GM23248 (cell line): ENCODE measurements at regions not wholly inside any gene's neighbourhood (a gene's known extent, or its start where the extent isn't known, plus 50 kb on each side); places are given as distances from the start of the nearest gene placed in this dataset.

Experiments
- DNase-seq: peaks from one replicate; pipeline ENCODE4 v3.0.0-alpha.2; 2015
- H2AFZ ChIP-seq: fragments of 200-600 bp; sonication (generic); 2 replicates; pipeline ENCODE4 v1.6.1; 2016; ENCODE audit warnings: antibody characterized with exemption
- H3F3A ChIP-seq: fragments of 200-600 bp; sonication (generic); 2 replicates; pipeline ENCODE4 v1.6.1; 2016; ENCODE audit warnings: mild to moderate bottlenecking, antibody characterized with exemption, mixed run types; ENCODE audit not compliant: insufficient read depth
- H3K27ac ChIP-seq: fragments of 200-600 bp; sonication (generic); 2 replicates; pipeline ENCODE4 v1.5.1; 2016; ENCODE audit warnings: mild to moderate bottlenecking
- H3K27me3 ChIP-seq: fragments of 200-600 bp; sonication (generic); replicated peaks from 2 replicates; pipeline ENCODE4 v1.6.1; 2016; ENCODE audit warnings: mild to moderate bottlenecking; ENCODE audit not compliant: insufficient read depth
- H3K36me3 ChIP-seq: fragments of 200-600 bp; sonication (generic); 2 replicates; pipeline ENCODE4 v1.6.1; 2016; ENCODE audit warnings: low read depth, mild to moderate bottlenecking
- H3K4me1 ChIP-seq: fragments of 200-600 bp; sonication (generic); 2 replicates; pipeline ENCODE4 v1.6.1; 2016; ENCODE audit warnings: mild to moderate bottlenecking; ENCODE audit not compliant: insufficient read depth
- H3K4me2 ChIP-seq: fragments of 200-600 bp; sonication (generic); one replicate; pipeline ENCODE4 v1.6.1; 2016; ENCODE audit warnings: mild to moderate bottlenecking; ENCODE audit not compliant: unreplicated experiment
- H3K4me3 ChIP-seq: fragments of 200-600 bp; sonication (generic); 2 replicates; pipeline ENCODE4 v1.5.1; 2016; ENCODE audit warnings: mild to moderate bottlenecking
- H3K79me2 ChIP-seq: fragments of 200-600 bp; sonication (generic); 2 replicates; pipeline ENCODE4 v1.6.1; 2016; ENCODE audit warnings: mild to moderate bottlenecking; ENCODE audit not compliant: insufficient read depth
- H3K9ac ChIP-seq: fragments of 200-600 bp; sonication (generic); 2 replicates; pipeline ENCODE4 v1.6.1; 2016; ENCODE audit warnings: mild to moderate bottlenecking
- H3K9me2 ChIP-seq: fragments of 200-600 bp; sonication (generic); 2 replicates; pipeline ENCODE4 v1.6.1; 2016; ENCODE audit warnings: mixed run types, mild to moderate bottlenecking, moderate library complexity; ENCODE audit not compliant: insufficient read depth
- H3K9me3 ChIP-seq: fragments of 200-600 bp; sonication (generic); one replicate; pipeline ENCODE4 v1.6.1; 2017; ENCODE audit warnings: low read depth
- H4K20me1 ChIP-seq: fragments of 200-600 bp; sonication (generic); 2 replicates; pipeline ENCODE4 v1.6.0; 2016; ENCODE audit not compliant: insufficient read depth
- EZH2 ChIP-seq: fragments of 200-600 bp; sonication (generic); IDR thresholded peaks from 2 replicates; pipeline ENCODE4 v1.6.1; 2018; ENCODE audit warnings: antibody characterized with exemption, mild to moderate bottlenecking; ENCODE audit not compliant: insufficient read depth, poor library complexity, severe bottlenecking
- EZH2phosphoT487 ChIP-seq: fragments of 200-600 bp; sonication (generic); IDR thresholded peaks from 2 replicates; pipeline ENCODE4 v1.6.1; 2018; ENCODE audit warnings: antibody characterized with exemption, moderate library complexity, mild to moderate bottlenecking, low read depth; ENCODE audit not compliant: insufficient read depth
- WGBS, 2 experiments: methylation state at CpG; one replicate each; pipeline ENCODE4 v1.1.6; 2015 to 2017; ENCODE audit warnings: low lambda C conversion rate in 2 of 2, low coverage in 1 of 2; ENCODE audit errors: missing lambda C conversion rate in 2 of 2; 5-methylcytosine and 5-hydroxymethylcytosine counted together
- in situ Hi-C: fragments of 300-500 bp; cut with MboI; formaldehyde crosslinking; loops from 2 replicates; pipeline ENCODE4 v1.15.0; 2020

GRCh38 chr5:96257904-96258303 lies 175.1 kb downstream of the PCSK1 start:
- H3K79me2 ChIP-seq, result peaks cover 8% of the 10 kb centered on the region
- no peaks in the 10 kb centered on the region for H3K9me3 ChIP-seq
- peak overlapping the region; percentile 66 for H3K4me2 ChIP-seq
- no peaks in the 10 kb centered on the region for H3K9me2 ChIP-seq
- peak overlapping the region; percentile 1; the same call in 1 of the 2 replicates for H3K9ac ChIP-seq
- H3K4me1 ChIP-seq, result peaks cover 72% of the 10 kb centered on the region
- in situ Hi-C loops, result no loop called here
- 13 to 26% methylated on average over 2 of the region's 2 CpGs for WGBS, 2 experiments
- DNase-seq, result peak; percentile 89
- H3F3A ChIP-seq, result peaks cover 58% of the 10 kb centered on the region
- no peaks in the 10 kb centered on the region for H3K36me3 ChIP-seq
- peak overlapping the region; percentile 13; the same call in 1 of the 2 replicates for H3K4me3 ChIP-seq
- no peak for TF ChIP-seq EZH2
- no peak for TF ChIP-seq EZH2phosphoT487
- H2AFZ ChIP-seq, result no peak overlapping the region
- H3K27ac ChIP-seq, result peak overlapping the region; percentile 81
- no peaks in the 10 kb centered on the region for H4K20me1 ChIP-seq
- H3K27me3 ChIP-seq, result no peaks in the 10 kb centered on the region

GRCh38 chr5:96256795-96257470 lies 176.1 kb downstream of the PCSK1 start:
- peak; percentile 94 for DNase-seq
- H3K27ac ChIP-seq, result peak overlapping the region; percentile 81
- peaks cover 58% of the 10 kb centered on the region for H3F3A ChIP-seq
- no peak for TF ChIP-seq EZH2
- TF ChIP-seq EZH2phosphoT487, result no peak
- in situ Hi-C loops, result no loop called here
- peaks cover 11% of the 10 kb centered on the region for H3K79me2 ChIP-seq
- no peak overlapping the region for H3K4me3 ChIP-seq
- H4K20me1 ChIP-seq, result no peaks in the 10 kb centered on the region
- 12 to 16% methylated on average over 5 of the region's 5 CpGs for WGBS, 2 experiments
- no peaks in the 10 kb centered on the region for H3K9me3 ChIP-seq
- H3K36me3 ChIP-seq, result no peaks in the 10 kb centered on the region
- peak overlapping the region; percentile 15 for H3K4me2 ChIP-seq
- H3K27me3 ChIP-seq, result no peaks in the 10 kb centered on the region
- peaks cover 79% of the 10 kb centered on the region for H3K4me1 ChIP-seq
- no peaks in the 10 kb centered on the region for H3K9me2 ChIP-seq
- no peak overlapping the region for H2AFZ ChIP-seq
- peak overlapping the region; percentile 1; the same call in 1 of the 2 replicates for H3K9ac ChIP-seq

GRCh38 chr5:96254980-96255691 lies 177.9 kb downstream of the PCSK1 start:
- in situ Hi-C loops, result no loop called here

GRCh38 chr5:96253140-96253539 lies 179.9 kb downstream of the PCSK1 start:
- TF ChIP-seq EZH2phosphoT487 (no peak), EZH2 (no peak)
- Histone ChIP-seq H3K9ac (no peak overlapping the region), H3K27ac (peak overlapping the region; percentile 11), H4K20me1 (no peaks in the 10 kb centered on the region), H3F3A (peaks cover 47% of the 10 kb centered on the region), H3K9me2 (no peaks in the 10 kb centered on the region), H3K4me2 (peak overlapping the region; percentile 42), H3K27me3 (no peaks in the 10 kb centered on the region), H3K4me3 (peak overlapping the region; percentile 19; the same call in 1 of the 2 replicates), H3K4me1 (peaks cover 70% of the 10 kb centered on the region), H3K9me3 (no peaks in the 10 kb centered on the region), H2AFZ (no peak overlapping the region), H3K36me3 (no peaks in the 10 kb centered on the region), H3K79me2 (peaks cover 11% of the 10 kb centered on the region)
- 56 to 65% methylated on average over 2 of the region's 2 CpGs for WGBS, 2 experiments
- DNase-seq, result no peak
- in situ Hi-C loops, result no loop called here

More at GRCh38 chr5:96254980-96255691, 177.9 kb downstream of the PCSK1 start:
- peaks cover 77% of the 10 kb centered on the region for H3K4me1 ChIP-seq
- no peaks in the 10 kb centered on the region for H3K9me3 ChIP-seq
- peak overlapping the region; percentile 45 for H3K4me2 ChIP-seq
- no peak overlapping the region for H2AFZ ChIP-seq
- H3K79me2 ChIP-seq, result peaks cover 11% of the 10 kb centered on the region
- H3K27me3 ChIP-seq, result no peaks in the 10 kb centered on the region
- DNase-seq, result peak; percentile 90
- no peak overlapping the region for H3K4me3 ChIP-seq
- H3K9me2 ChIP-seq, result no peaks in the 10 kb centered on the region
- H4K20me1 ChIP-seq, result no peaks in the 10 kb centered on the region
- H3K36me3 ChIP-seq, result no peaks in the 10 kb centered on the region
- H3K9ac ChIP-seq, result peak overlapping the region; percentile 56
- peaks cover 55% of the 10 kb centered on the region for H3F3A ChIP-seq
- peak overlapping the region; percentile 89 for H3K27ac ChIP-seq
- TF ChIP-seq EZH2 (no peak), EZH2phosphoT487 (peak; percentile 96)
- 0 to 1% methylated on average over 5 of the region's 5 CpGs for WGBS, 2 experiments
